ENCODE measurements at regions not wholly inside any gene's neighbourhood (a gene's known extent, or its start where the extent isn't known, plus 50 kb on each side); places are given as distances from the start of the nearest gene placed in this dataset.

- no peak overlapping the region for H3K27ac ChIP-seq
- DNase-seq = no peak
- no peaks in the 10 kb centered on the region for H3K27me3 ChIP-seq
- no peak overlapping the region for H3K4me3 ChIP-seq (replicated peaks in 1 of 3)
- H3K36me3 ChIP-seq = no peaks in the 10 kb centered on the region
- no peaks in the 10 kb centered on the region for H3K9me3 ChIP-seq
- WGBS, 2 donors = 83 to 89% methylated on average over 1 of the region's 1 CpG
- H3K4me1 ChIP-seq = no peaks in the 10 kb centered on the region
- intact Hi-C loops (cut with DNase I) = no loop called here
- TF ChIP-seq, protein P1, sequence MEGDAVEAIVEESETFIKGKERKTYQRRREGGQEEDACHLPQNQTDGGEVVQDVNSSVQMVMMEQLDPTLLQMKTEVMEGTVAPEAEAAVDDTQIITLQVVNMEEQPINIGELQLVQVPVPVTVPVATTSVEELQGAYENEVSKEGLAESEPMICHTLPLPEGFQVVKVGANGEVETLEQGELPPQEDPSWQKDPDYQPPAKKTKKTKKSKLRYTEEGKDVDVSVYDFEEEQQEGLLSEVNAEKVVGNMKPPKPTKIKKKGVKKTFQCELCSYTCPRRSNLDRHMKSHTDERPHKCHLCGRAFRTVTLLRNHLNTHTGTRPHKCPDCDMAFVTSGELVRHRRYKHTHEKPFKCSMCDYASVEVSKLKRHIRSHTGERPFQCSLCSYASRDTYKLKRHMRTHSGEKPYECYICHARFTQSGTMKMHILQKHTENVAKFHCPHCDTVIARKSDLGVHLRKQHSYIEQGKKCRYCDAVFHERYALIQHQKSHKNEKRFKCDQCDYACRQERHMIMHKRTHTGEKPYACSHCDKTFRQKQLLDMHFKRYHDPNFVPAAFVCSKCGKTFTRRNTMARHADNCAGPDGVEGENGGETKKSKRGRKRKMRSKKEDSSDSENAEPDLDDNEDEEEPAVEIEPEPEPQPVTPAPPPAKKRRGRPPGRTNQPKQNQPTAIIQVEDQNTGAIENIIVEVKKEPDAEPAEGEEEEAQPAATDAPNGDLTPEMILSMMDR (IDR thresholded peaks at IDR 0.05) = no peak
- no peak for TF ChIP-seq POLR2A (IDR thresholded peaks at IDR 0.05)
Observed at GRCh38 chr13:67577361-67577760, 347.2 kb upstream of the PCDH9 start.

DNA sequence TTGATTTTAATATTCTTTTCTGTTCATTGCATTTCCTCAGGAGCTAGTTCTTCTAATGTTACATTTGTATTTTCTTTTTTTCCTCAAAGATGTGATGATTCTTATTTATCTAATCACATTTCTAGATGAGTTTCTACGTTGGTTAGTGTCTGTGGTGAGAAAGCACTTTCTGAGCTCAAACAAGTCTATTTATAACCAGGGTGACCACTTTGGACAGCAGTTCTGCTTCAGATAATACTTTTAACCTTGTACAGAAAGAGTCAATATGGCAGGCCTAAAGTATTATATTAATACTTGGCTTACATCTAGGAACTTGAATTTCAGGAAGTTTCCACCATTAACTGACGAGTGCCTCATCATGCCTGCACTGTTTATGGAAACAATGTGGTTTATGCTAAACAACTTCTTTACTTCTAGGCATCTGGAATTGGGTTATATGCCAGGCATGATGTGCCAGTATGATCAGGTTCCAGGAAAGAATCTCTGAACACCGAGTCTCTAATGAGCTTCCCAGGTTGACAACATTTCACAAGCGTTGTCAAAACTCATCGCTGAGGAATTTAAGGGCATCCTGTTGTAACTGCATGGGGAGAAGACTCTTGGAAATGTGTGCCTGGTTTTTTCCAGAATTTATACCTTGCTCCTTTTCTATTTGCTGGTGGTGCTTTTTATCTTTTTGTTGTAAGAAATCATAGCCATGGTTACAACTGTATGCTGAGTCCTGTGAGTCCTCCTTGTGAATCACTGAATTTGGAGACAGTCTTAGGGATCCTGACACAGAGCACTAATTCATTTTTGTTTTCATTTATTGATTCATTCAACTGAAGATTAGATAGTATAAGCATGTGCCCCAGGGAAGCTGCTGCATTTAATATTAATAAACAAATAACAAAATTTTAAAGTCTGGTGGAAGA, 344.4 kb upstream of the PCDH9 start:
- Histone ChIP-seq H3K27me3 (no peaks in the 10 kb centered on the region), H3K36me3 (no peaks in the 10 kb centered on the region), H3K9me3 (no peaks in the 10 kb centered on the region), H3K27ac (no peak overlapping the region), H3K4me3 (replicated peaks in 1 of 3) (no peak overlapping the region), H3K4me1 (no peaks in the 10 kb centered on the region)
- 78 to 82% methylated on average over 5 of the region's 5 CpGs for WGBS, 2 donors
- intact Hi-C loops (cut with DNase I) = no loop called here
- no peak for DNase-seq
- TF ChIP-seq, protein P1 (IDR thresholded peaks at IDR 0.05) = no peak
- no peak for TF ChIP-seq POLR2A (IDR thresholded peaks at IDR 0.05)

GRCh38 chr13:67568205-67568604, 338.1 kb upstream of the PCDH9 start:
- intact Hi-C loops (cut with DNase I) = no loop called here
- H3K9me3 ChIP-seq = no peaks in the 10 kb centered on the region
- H3K4me1 ChIP-seq = no peaks in the 10 kb centered on the region
- H3K27ac ChIP-seq = no peak overlapping the region
- H3K4me3 ChIP-seq (replicated peaks in 1 of 3) = no peak overlapping the region
- no peaks in the 10 kb centered on the region for H3K27me3 ChIP-seq
- WGBS, 2 donors = 81 to 89% methylated on average over 4 of the region's 4 CpGs
- TF ChIP-seq, protein P1 (IDR thresholded peaks at IDR 0.05) = no peak
- no peak for TF ChIP-seq POLR2A (IDR thresholded peaks at IDR 0.05)
- no peak for DNase-seq
- no peaks in the 10 kb centered on the region for H3K36me3 ChIP-seq

DNA sequence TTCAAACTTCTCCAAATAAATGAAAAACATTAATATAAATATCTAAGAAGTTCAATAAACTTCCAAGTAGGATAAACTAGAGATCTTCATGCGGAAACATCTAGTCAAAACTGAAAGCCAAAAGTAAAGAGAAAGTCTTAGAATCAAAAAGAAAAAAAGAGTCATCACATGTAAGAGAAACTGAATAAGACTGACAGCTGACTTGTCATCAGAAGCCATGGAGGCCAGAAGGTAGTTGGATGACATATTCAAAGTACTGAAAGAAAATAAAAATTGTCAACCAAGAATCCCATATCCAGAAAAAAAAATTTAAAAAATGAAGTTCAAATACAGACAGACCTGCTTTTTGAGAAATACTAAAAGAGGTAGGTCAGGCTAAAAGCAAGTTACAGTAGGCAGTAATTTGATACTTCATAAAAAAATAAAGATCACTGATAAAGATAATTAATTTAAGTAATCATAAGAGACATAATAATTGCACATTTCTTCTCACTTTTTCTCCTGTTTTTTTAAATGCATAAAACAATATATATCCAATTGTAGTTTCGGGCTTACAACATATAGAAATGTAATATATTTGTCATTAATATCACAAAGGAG, 327.6 kb upstream of the PCDH9 start:
- intact Hi-C loops (cut with DNase I) = no loop called here
- no peak overlapping the region for H3K27ac ChIP-seq
- H3K4me1 ChIP-seq = no peaks in the 10 kb centered on the region
- no peaks in the 10 kb centered on the region for H3K27me3 ChIP-seq
- H3K36me3 ChIP-seq = no peaks in the 10 kb centered on the region
- no peak for DNase-seq
- no peak overlapping the region for H3K4me3 ChIP-seq (replicated peaks in 1 of 3)
- TF ChIP-seq, protein P1 (IDR thresholded peaks at IDR 0.05) = no peak
- TF ChIP-seq POLR2A (IDR thresholded peaks at IDR 0.05) = no peak
- no peaks in the 10 kb centered on the region for H3K9me3 ChIP-seq
- 84 to 94% methylated on average over 2 of the region's 2 CpGs for WGBS, 2 donors

DNA sequence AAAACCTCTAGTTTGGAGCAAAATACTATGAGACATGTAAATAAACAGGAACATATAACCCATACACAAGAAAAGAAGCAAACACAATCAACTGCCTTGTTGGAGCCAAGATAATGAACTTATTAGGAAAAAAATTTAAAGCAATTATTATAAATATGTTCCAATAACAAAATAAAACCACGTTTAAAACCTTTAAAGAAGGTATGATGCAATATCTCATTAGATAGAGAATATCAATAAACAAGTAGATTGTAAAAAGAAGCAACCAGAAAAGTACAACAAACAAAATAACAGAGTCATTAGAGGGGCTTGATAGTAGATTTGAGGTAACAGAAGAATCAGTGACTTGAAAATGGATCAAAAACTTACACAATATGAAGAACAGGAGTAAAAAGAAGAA, 327.0 kb upstream of the PCDH9 start:
- TF ChIP-seq POLR2A (IDR thresholded peaks at IDR 0.05) = no peak
- TF ChIP-seq, protein P1 (IDR thresholded peaks at IDR 0.05) = no peak
- intact Hi-C loops (cut with DNase I) = no loop called here
- DNase-seq = no peak
- Histone ChIP-seq H3K4me3 (replicated peaks in 1 of 3) (no peak overlapping the region), H3K27ac (no peak overlapping the region), H3K27me3 (no peaks in the 10 kb centered on the region), H3K36me3 (no peaks in the 10 kb centered on the region), H3K9me3 (no peaks in the 10 kb centered on the region), H3K4me1 (no peaks in the 10 kb centered on the region)
- WGBS, 2 donors = 58 to 63% methylated on average over 1 of the region's 1 CpG
